GM18508 (cell line): ENCODE measurements at regions not wholly inside any gene's neighbourhood (a gene's known extent, or its start where the extent isn't known, plus 50 kb on each side); places are given as distances from the start of the nearest gene placed in this dataset.

ENCODE experiments used
- ATAC-seq: cut with Tn5 transposase; IDR thresholded peaks from one replicate; pipeline ENCODE4 v1.9.1; 2021; ENCODE audit warnings: moderate number of reproducible peaks; ENCODE audit not compliant: insufficient read depth, unreplicated experiment

DNA sequence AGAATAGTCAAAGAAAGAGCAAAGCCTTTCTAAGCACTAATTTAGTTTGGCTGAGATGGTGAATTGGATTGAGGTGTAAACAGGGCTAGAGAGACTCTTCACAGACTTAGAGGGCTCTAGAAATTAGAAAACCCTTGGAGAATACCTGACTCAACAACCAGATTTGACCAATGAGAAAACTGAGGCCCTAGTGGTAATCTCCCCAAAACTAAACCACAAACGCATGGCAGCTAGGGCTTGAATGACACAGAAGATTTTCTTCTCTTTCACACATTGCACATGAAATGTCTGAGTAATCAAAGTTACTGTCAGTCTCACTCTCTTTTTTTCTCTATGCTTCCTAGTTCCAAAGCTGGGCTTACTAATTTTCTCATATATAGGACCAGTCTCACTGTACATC, 314.5 kb upstream of the KCNJ16 start:
- no peak for ATAC-seq

DNA sequence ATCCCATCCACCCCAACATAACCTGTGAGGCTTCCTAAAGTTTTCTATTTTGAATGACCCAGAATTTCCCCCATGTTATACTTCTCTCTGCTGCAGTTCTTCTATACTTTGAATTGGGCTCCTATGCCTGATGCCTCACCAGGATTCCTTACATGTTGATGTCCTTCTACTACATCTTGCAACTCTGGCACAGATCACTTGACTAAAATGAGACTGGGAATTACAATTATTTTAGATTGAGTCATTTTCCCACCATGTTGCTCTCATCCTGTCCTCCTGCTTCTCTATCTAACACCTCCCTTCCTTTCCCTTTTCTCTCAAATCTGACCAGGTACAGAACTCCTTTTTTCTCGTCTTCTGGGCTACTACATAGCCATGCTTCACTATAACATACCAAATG, 314.0 kb upstream of the KCNJ16 start:
- no peak for ATAC-seq

DNA sequence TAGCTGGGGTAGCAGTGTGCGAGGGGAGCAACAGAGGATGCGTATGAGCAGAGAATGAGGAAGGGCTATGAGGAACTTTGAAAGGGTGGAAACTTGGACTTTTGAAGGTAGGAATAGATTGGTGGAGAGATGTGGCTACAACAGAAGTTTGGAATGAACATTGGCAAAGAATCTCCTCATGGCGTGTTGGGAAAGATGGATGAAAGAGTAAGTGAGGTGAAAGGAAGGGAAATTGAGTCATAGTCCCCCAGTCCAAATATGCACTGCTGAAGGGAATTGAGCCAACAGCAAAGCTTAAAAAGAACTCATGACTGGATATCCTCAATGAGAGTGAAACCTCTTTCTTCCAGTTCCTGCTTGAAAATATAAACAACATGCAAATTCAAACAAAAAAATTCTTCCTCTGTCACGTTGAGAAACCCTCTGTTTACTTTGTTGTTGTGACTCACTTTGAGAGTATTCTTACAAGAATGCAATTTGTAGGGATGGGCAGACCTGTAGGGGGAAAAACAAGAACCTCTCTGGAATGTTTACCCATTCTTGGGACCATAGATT, 313.2 kb upstream of the KCNJ16 start:
- no peak for ATAC-seq

DNA sequence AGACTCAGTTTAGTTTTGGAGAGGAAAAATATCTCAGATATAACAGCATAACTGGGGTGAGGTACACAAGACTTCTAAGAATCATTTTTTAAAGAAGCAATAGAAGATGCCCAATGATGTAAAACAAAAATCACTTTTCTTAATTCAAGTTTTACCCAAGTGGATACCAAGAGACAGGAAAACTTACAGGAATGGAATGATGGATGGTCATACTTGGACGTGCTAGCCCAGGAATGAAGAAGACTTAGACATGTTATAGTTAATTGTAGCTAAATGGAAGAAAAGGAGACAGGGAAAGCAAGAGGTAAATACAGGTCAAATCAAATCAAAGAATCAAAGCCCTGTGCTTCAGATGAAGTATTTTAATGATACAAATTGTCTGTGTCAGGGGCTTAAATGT, 312.7 kb upstream of the KCNJ16 start:
- ATAC-seq: no peak

DNA sequence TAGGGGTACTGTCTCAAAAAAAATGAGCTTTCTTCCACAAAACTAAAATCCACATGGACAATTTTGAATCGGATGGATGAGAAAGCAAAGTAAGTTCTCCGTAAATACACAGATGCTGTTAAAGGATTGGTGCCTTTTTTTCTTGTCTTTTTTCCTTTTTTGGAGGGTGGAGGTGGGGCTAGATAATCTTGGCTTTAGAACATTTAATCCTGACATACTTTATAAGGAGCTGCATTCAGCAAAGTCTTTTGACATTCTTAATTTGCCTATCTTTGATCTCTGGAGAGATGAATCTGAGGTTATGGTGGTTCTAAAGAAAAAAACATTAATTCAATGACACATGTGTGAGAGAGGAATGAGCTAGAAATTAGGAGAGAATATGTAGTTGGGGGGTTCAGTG, 312.3 kb upstream of the KCNJ16 start:
- ATAC-seq: no peak

DNA sequence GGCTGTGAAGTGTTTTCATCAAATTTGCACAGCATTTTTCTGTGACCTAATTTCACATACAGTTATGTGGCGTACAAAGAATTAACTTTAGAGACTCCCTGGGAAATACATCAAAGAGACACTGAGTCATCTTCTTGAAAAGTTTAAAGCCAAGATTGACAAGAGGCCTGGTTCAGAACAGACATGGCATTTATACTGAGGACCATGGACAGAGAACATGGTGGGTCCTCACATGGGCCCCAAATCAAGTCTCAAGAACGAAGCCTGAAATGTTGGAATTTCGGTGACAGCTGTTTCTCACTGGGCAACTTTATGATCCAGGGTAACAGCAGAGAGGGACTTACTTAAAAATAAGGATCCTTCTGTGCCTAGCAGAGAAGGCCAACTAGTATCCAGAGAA, 311.5 kb upstream of the KCNJ16 start:
- ATAC-seq: no peak

DNA sequence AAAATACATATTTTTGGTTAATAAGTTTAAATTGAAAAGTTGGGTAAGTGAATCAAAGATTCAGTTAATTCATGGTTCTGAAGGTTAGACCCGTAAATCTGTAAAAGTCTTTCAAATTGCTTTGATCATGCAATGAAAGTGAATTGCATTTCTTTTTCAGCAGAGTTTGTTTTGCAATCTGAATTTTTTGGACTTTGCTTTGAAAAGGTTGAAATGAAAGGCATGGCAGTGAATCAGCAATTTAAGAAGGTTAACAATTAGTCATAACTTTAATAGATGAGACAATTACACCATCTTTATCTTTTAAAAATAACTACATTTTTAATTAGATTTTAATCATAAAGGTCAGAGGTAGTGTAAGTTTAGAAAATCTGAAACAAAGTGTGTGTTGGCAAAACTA, 310.9 kb upstream of the KCNJ16 start:
- no peak for ATAC-seq

DNA sequence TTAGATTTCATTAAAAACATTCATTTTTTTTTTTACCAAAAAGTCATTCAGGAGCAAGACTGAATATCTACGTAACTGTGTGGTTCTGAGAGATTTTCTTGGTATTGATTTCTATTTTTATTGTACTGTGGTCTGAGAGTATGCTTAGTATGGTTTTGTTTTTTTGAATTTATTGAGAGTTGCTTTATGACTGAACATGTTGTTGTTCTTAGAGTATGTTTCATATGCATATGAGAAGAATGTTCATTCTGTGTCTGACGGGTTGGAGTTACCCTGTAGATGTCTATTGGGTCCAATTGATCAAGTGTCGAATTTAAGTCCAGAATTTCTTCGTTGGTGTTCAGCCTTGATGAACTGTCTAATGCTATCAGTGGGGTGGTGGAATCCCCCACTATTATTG, 306.0 kb upstream of the KCNJ16 start:
- no peak for ATAC-seq

DNA sequence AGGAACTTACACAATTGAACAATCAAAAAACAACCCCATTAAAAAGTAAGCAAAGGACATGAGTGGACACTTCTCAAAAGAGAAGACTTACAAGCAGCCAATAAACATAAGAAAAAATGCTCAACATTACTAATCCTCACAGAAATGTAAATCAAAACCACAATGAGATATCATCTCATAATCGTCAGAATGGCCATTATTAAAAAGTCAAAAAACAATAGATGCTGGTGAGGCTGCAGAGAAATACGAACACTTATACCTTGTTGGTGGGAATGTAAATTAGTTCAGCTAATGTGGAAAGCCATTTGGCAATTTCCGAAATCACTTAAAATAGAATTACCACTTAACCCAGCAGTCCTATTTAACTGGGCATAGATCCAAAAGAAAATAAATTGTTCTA, 301.9 kb upstream of the KCNJ16 start:
- ATAC-seq: no peak

DNA sequence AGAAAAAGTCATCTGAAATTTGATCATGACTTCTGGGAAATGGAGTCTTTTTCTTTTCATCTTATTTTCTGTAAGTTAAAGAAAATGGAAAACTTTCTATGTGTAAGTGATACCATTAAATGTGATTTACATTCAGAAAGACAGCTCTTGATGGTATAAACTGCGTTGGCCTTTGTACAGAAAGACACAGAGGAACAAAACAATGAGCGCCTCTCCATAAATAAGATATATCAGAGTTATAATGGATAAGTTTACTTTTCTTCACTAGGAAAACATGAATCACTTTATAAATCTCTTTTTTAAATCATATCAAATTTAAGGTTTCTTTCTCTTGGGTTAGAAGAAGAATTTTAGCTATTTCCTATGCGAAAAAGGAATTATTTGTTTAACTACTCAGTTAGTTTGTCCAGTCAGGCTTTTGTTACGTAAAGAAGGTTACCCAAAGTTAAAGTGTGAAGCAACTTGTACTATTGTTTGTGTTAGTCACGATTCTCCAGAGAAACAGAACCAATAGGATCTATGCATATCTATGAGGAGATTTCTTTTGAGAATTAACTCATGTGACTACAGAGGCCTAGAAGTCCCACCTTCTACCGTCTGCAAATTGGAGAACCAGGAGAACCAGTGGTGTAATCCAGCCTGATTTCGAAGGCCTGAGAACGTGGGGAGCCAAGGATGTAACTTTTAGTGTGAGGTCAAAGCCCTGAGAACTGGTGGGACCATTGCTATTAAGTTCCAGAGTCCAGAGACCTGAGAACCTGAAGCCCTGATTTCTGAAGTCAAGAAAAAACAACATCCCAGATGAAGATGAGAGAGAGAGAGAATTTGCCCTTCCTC, 295.4 kb upstream of the KCNJ16 start:
- ATAC-seq: no peak

DNA sequence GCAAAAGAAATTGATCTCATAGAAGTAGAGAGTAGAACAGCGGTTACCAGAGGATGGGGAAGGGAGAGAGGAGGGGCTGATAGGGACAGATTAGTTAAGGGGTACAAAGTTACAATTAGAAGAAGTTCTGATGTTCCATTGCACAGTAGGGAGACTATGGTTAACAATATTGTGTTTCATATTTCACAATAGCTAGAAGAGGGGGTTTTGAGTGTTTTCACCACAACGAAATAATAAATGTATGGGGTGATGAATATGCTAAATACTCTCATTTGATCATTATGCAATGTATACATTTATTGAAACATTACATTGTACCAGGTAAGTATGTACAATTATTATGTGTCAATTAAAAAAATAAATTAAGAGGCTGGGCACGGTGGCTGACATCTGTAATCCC, 291.2 kb upstream of the KCNJ16 start:
- ATAC-seq: no peak

DNA sequence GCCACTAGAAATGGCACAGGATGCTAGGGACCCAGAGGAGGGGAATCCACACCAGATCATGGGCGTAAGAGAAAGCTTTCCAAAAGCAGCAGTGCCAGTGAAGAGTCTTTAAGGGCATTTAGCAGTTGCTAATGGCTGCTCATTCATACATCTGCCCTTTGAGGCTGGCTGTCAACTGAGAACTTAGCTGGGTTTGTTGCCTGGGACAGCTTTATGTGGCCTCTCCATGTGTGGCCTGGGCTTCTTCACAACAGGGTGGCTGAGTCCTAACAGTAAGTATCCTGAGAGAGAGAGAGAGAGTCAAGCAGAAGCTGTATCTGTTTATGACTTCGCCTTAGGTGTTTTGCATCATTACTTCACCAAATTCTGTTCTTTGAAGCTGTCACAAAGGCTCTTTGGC, 286.1 kb upstream of the KCNJ16 start:
- no peak for ATAC-seq

DNA sequence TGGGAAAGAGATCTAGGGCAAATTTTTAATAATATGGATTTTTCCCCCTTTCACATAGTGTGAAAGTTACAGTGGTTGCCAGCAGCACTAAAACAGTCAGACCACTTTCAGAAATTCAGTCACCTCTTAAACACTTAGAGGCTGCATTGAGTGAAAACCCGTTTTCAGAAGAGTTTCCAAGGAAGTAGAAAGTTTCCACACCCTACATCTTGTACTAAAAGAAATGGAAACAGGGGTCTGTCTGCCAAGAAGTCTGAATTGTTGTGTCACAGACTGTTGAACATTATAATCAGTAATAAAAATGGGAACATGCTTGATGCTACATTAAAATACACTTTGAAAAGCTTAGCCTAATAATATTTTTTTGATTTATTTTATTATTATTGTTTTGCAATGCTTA, 278.9 kb upstream of the KCNJ16 start:
- ATAC-seq: no peak

DNA sequence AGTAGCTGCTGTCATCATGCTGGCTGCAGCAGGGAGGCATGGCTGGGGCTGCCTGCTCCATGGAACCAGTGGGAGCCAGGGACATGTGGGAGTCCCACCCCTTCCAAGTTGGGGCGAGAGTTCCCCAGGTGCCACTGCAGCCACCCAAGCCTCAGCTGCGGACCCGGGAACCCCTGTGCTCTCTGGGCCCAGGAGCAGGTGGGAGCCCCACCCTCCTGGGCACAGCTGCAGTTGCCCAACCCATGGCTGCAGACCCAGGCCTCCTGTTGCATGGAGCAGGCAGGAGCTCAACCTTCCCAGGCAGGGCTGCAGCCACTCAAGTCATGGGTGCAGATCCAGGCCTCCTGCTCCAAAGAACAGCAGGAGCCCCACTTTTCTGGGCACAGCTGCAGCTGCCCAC, 274.2 kb upstream of the KCNJ16 start:
- no peak for ATAC-seq

DNA sequence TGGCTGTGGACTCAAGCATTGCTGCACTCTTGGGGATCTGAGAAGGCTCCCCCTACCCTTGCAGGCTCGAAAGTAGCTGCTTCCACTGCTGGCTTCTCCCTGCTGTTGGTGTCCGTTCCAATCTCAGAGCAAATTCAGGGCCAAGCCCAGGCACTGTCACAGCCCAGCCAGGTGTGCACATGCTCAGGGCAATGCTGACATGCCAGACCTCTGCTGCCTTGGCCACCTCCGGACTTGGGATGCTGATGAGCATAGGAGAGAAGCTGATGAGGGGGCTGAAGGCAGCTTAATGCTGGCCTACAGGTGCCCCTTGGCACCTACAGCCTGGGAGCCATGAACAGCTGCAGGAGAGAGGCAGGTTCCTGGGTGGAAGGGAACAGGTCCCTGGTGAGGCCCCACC, 273.7 kb upstream of the KCNJ16 start:
- ATAC-seq: no peak

DNA sequence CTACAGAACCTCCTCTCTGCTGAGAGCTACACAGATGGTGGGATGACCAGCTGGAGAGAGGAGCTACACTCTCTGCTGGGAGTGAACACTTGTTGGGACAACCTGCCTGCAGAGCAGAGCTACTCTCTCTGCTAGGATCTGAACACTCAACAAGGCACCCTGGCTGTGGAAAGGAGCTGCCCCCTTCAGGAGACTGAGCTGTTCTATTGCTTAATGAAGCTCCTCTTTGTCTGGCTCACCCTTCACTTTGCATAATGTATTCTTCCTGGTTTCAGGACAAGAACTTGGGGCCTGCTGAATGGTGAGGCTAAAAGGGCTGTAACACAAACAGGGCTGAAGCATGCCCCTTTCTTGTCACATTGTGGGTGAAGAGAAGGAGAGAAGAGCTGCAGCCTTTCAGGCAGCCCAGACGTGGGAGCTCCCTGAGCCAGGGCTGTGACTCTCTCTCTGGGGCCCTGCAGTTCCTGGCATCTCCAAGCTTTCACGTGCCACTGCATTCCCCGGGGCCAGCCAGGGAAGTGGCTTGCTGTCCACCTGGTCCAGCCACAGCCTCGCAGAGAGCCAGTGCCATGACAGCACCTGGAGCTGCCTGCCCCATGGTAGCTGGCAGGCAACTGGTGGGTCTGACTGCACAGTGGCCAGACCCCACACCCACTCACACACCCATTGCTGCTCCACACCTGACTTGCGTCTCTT, 272.8 kb upstream of the KCNJ16 start:
- ATAC-seq: no peak

DNA sequence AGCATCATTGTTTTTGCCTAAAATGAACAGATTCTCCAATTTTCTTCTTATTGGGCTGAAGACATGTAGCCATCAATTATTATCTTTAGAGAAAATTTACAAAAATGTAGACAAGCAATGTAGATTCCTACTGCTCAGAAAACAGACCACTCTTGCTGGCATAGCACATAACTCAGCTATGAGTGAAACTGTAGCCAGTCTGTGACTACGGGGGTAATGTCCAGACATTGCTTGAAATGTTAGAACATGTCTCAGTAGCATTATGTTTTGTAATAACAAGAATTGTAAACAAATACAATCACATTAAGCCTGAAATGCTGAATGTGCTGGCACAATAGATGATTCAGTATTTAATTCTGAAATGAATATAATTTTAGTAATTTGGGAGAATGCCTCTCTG, 265.7 kb upstream of the KCNJ16 start:
- ATAC-seq: no peak

DNA sequence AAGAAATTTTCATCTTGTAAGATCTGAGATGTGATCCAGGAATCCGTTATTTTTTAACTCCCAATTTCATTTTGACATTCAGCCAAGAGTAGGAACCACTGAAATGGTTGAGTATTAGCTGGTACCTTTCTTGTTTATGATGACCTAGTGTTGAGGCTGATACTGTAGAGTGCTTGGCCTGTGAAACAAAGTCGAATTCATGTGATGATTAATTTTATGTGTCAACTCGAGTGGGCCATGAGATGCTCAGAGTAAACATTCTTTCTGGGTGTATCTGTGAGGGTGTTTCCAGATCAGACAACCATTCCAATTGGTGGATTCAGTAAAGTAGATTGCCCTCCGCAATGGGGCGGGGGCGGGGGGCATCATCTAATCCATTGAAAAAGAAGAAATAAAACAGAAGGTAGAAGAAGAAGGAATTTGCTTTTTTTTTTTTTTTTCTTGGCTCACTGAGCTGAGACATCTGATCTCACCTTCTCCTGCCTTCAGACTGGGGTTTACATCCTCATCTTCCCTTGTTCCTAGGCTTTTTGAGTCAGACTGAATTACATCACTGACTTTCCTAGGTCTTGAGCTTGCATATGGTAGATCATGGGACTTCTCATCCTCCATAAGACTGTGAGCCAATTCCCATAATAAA, 264.6 kb upstream of the KCNJ16 start:
- no peak for ATAC-seq

DNA sequence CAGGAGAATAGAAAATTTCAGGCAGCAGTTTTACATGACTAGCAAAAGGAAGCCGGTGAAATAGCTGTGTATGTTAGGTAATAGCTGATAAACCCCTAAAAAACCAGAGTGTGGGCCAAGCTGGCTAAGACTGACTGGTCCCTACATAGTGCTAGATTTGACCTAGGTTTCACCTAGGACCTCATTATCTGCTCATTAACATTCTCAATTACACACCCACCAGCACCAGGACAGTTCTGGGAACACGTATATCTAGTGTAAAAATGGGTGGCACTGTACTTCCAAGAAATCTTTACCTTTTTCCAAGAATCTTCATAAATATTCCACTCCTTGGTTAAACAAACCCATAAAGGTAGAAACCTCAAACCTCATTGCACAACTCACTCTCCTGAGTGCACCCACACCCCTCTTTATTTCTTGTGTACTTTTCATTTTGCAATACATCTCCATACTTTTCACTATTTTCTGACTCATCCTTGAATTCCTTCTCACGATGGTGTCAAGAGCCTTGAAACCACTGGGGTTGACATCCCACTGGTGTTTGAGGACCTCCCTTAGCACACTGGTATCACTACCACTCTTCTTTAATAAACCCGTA, 262.7 kb upstream of the KCNJ16 start:
- ATAC-seq: no peak

DNA sequence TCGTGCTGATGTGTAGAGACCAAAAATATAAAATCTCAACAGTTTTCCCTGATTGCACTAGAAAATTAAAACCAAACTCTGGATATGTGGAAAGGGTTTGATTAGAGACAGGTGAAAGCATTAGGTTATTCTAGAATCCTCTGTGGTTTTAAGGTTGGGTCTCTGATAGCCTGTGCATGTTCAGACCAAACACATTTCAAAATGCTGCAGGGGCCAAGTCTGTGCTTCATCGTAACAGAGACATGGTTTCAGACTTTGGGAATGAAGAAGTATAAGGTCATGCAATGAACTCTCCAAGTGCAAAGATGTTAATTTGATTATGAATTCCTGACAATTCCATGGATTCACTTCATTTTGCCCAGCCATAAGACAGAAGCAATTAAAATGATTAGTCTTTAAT, 261.0 kb upstream of the KCNJ16 start:
- no peak for ATAC-seq

DNA sequence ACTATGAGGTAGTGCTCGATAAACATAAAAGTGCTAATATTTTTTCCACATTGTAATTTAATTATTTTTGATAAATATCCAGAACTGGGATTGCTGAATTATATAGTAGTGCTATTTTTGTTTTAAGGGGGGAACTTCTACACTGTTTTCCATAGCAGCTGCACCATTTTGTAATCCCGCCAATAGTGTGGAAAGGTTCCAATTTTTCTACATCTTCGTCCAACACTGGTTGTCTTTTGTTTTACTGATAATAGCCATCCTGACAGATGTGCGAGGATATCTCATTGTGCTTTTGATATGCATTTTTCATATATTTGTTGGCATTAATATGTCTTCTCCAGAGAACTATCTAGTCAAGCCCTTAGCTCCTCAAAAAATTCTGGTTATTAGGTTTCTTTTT, 259.6 kb upstream of the KCNJ16 start:
- no peak for ATAC-seq
